ENCODE measurements at regions not wholly inside any gene's neighbourhood (a gene's known extent, or its start where the extent isn't known, plus 50 kb on each side); places are given as distances from the start of the nearest gene placed in this dataset.

- no peak for TF ChIP-seq CTCF (conservative IDR thresholded peaks at IDR 0.05)
- Mint-ChIP-seq H3K36me3 (no peaks in the 10 kb centered on the region), H3K27me3 (no peaks in the 10 kb centered on the region), H3K27ac (no peak overlapping the region), H3K4me3 (no peak overlapping the region), H3K9me3 (no peaks in the 10 kb centered on the region), H3K4me1 (ENCODE audit: unreplicated experiment) (no peaks in the 10 kb centered on the region)
- DNase-seq (ENCODE audit: extremely low spot score, unreplicated experiment): no peak
Measured at GRCh38 chr4:111595456-111595855, 549.8 kb upstream of the FAM241A start.

- Mint-ChIP-seq H3K4me3 (no peak overlapping the region), H3K9me3 (no peaks in the 10 kb centered on the region), H3K36me3 (no peaks in the 10 kb centered on the region), H3K27ac (no peak overlapping the region), H3K27me3 (no peaks in the 10 kb centered on the region), H3K4me1 (ENCODE audit: unreplicated experiment) (no peaks in the 10 kb centered on the region)
- DNase-seq (ENCODE audit: extremely low spot score, unreplicated experiment): no peak
- no peak for TF ChIP-seq CTCF (conservative IDR thresholded peaks at IDR 0.05)
Measured at GRCh38 chr4:111596491-111596890, 548.8 kb upstream of the FAM241A start.

- Mint-ChIP-seq H3K4me3 (no peak overlapping the region), H3K4me1 (ENCODE audit: unreplicated experiment) (no peaks in the 10 kb centered on the region), H3K9me3 (no peaks in the 10 kb centered on the region), H3K36me3 (no peaks in the 10 kb centered on the region), H3K27me3 (no peaks in the 10 kb centered on the region), H3K27ac (no peak overlapping the region)
- DNase-seq (ENCODE audit: extremely low spot score, unreplicated experiment): no peak
- TF ChIP-seq CTCF (conservative IDR thresholded peaks at IDR 0.05): no peak
Measured at GRCh38 chr4:111601671-111602070, 543.6 kb upstream of the FAM241A start.

- Mint-ChIP-seq H3K4me1 (ENCODE audit: unreplicated experiment) (no peaks in the 10 kb centered on the region), H3K27ac (no peak overlapping the region), H3K4me3 (no peak overlapping the region), H3K36me3 (no peaks in the 10 kb centered on the region), H3K9me3 (no peaks in the 10 kb centered on the region), H3K27me3 (no peaks in the 10 kb centered on the region)
- no peak for TF ChIP-seq CTCF (conservative IDR thresholded peaks at IDR 0.05)
- no peak for DNase-seq (ENCODE audit: extremely low spot score, unreplicated experiment)
Measured at GRCh38 chr4:111602848-111603247, 542.4 kb upstream of the FAM241A start.

- Mint-ChIP-seq H3K36me3 (no peaks in the 10 kb centered on the region), H3K27me3 (no peaks in the 10 kb centered on the region), H3K27ac (no peak overlapping the region), H3K4me3 (no peak overlapping the region), H3K9me3 (no peaks in the 10 kb centered on the region), H3K4me1 (ENCODE audit: unreplicated experiment) (no peaks in the 10 kb centered on the region)
- no peak for TF ChIP-seq CTCF (conservative IDR thresholded peaks at IDR 0.05)
- no peak for DNase-seq (ENCODE audit: extremely low spot score, unreplicated experiment)
Measured at GRCh38 chr4:111605111-111605510, 540.1 kb upstream of the FAM241A start.

- DNase-seq (ENCODE audit: extremely low spot score, unreplicated experiment): no peak
- Mint-ChIP-seq H3K27ac (no peak overlapping the region), H3K36me3 (no peaks in the 10 kb centered on the region), H3K27me3 (peaks cover 3% of the 10 kb centered on the region), H3K9me3 (no peaks in the 10 kb centered on the region), H3K4me3 (no peak overlapping the region), H3K4me1 (ENCODE audit: unreplicated experiment) (no peaks in the 10 kb centered on the region)
- no peak for TF ChIP-seq CTCF (conservative IDR thresholded peaks at IDR 0.05)
Measured at GRCh38 chr4:111610681-111611080, 534.6 kb upstream of the FAM241A start.

Data from type B pancreatic cell (in vitro differentiated cells).